ENCODE measurements at regions not wholly inside any gene's neighbourhood (a gene's known extent, or its start where the extent isn't known, plus 50 kb on each side); places are given as distances from the start of the nearest gene placed in this dataset.
A peak's percentile ranks its signal among the peaks of the same experiment; 100 is the strongest.

- DNase-seq (ENCODE audit: low read depth, low spot score) = no peak
- no peak overlapping the region for H3K4me3 ChIP-seq (ENCODE audit: low read depth, low read length)
- TF ChIP-seq CTCF (IDR thresholded peaks at IDR 0.05; ENCODE audit: low read depth, low read length) = no peak
- in situ Hi-C loops (cut with HindIII; ENCODE audit: low sequenced_read_pairs) = no loop called here
Measured at GRCh38 chr11:101729406-101730078, 145.7 kb upstream of the TRPC6 start.

GRCh38 chr11:101727451-101727850, 143.6 kb upstream of the TRPC6 start:
- in situ Hi-C loops (cut with HindIII; ENCODE audit: low sequenced_read_pairs) = no loop called here
- no peak for DNase-seq (ENCODE audit: low read depth, low spot score)
- no peak overlapping the region for H3K4me3 ChIP-seq (ENCODE audit: low read depth, low read length)
- no peak for TF ChIP-seq CTCF (IDR thresholded peaks at IDR 0.05; ENCODE audit: low read depth, low read length)

GRCh38 chr11:101726988-101727387, 143.2 kb upstream of the TRPC6 start:
- DNase-seq (ENCODE audit: low read depth, low spot score) = no peak
- TF ChIP-seq CTCF (IDR thresholded peaks at IDR 0.05; ENCODE audit: low read depth, low read length) = no peak
- no peak overlapping the region for H3K4me3 ChIP-seq (ENCODE audit: low read depth, low read length)
- in situ Hi-C loops (cut with HindIII; ENCODE audit: low sequenced_read_pairs) = no loop called here

- H3K4me3 ChIP-seq (ENCODE audit: low read depth, low read length) = no peak overlapping the region
- DNase-seq (ENCODE audit: low read depth, low spot score) = no peak
- in situ Hi-C loops (cut with HindIII; ENCODE audit: low sequenced_read_pairs) = no loop called here
- no peak for TF ChIP-seq CTCF (IDR thresholded peaks at IDR 0.05; ENCODE audit: low read depth, low read length)
Measured at GRCh38 chr11:101723371-101723770, 139.6 kb upstream of the TRPC6 start.

GRCh38 chr11:101721270-101721669, 137.5 kb upstream of the TRPC6 start:
- in situ Hi-C loops (cut with HindIII; ENCODE audit: low sequenced_read_pairs) = no loop called here

GRCh38 chr11:101718402-101718801, 134.6 kb upstream of the TRPC6 start:
- in situ Hi-C loops (cut with HindIII; ENCODE audit: low sequenced_read_pairs) = no loop called here
- no peak for TF ChIP-seq CTCF (IDR thresholded peaks at IDR 0.05; ENCODE audit: low read depth, low read length)
- no peak overlapping the region for H3K4me3 ChIP-seq (ENCODE audit: low read depth, low read length)
- peak; percentile 28 for DNase-seq (ENCODE audit: low read depth, low spot score)

More at GRCh38 chr11:101721270-101721669, 137.5 kb upstream of the TRPC6 start:
- H3K4me3 ChIP-seq (ENCODE audit: low read depth, low read length) = no peak overlapping the region
- DNase-seq (ENCODE audit: low read depth, low spot score) = no peak
- no peak for TF ChIP-seq CTCF (IDR thresholded peaks at IDR 0.05; ENCODE audit: low read depth, low read length)
